HG03175 (cell line): ENCODE measurements at regions not wholly inside any gene's neighbourhood (a gene's known extent, or its start where the extent isn't known, plus 50 kb on each side); places are given as distances from the start of the nearest gene placed in this dataset.
"Not testable (repeated sequence)": the region's sequence is repeated elsewhere in the genome, so short reads cannot be mapped to it uniquely, and the experiment has no call there.

ENCODE experiments used
- ATAC-seq: cut with Tn5 transposase; IDR thresholded peaks from one replicate; pipeline ENCODE4 v1.9.1; 2021; ENCODE audit warnings: mild to moderate bottlenecking, moderate library complexity; ENCODE audit not compliant: unreplicated experiment

GRCh38 chr21:43291347-43291950, 122.6 kb downstream of the CRYAA start:
- ATAC-seq, result no peak

- no peak for ATAC-seq
These were observed 121.9 kb downstream of the CRYAA start for GRCh38 chr21:43290421-43291346.

- ATAC-seq, result no peak
These were observed 121.2 kb downstream of the CRYAA start for GRCh38 chr21:43289966-43290365.

GRCh38 chr21:43289442-43289841, 120.6 kb downstream of the CRYAA start:
- ATAC-seq, result no peak

- ATAC-seq, result no peak
These were observed 119.3 kb downstream of the CRYAA start for GRCh38 chr21:43287795-43288755.

GRCh38 chr21:43287111-43287760, 118.4 kb downstream of the CRYAA start:
- no peak for ATAC-seq

- ATAC-seq, result no peak
These were observed 117.4 kb downstream of the CRYAA start for GRCh38 chr21:43286196-43286595.

- ATAC-seq, result no peak
These were observed 115.9 kb downstream of the CRYAA start for GRCh38 chr21:43284700-43285099.

GRCh38 chr21:43284238-43284637, 115.4 kb downstream of the CRYAA start:
- no peak for ATAC-seq

- ATAC-seq, result not testable (repeated sequence)
These were observed 115.1 kb downstream of the CRYAA start for GRCh38 chr21:43283925-43284221.

- no peak for ATAC-seq
These were observed 114.5 kb downstream of the CRYAA start for GRCh38 chr21:43283136-43283924.

- no peak for ATAC-seq
These were observed 113.7 kb downstream of the CRYAA start for GRCh38 chr21:43282358-43283120.

- no peak for ATAC-seq
These were observed 113.0 kb downstream of the CRYAA start for GRCh38 chr21:43281661-43282357.

- ATAC-seq, result no peak
These were observed 112.3 kb downstream of the CRYAA start for GRCh38 chr21:43280949-43281633.

GRCh38 chr21:43279578-43279894, 110.7 kb downstream of the CRYAA start:
- no peak for ATAC-seq

- no peak for ATAC-seq
These were observed 110.2 kb downstream of the CRYAA start for GRCh38 chr21:43278766-43279577.

- ATAC-seq, result no peak
These were observed 109.6 kb downstream of the CRYAA start for GRCh38 chr21:43278359-43278758.
